Endothelial cell of umbilical vein (primary cell): ENCODE measurements at regions not wholly inside any gene's neighbourhood (a gene's known extent, or its start where the extent isn't known, plus 50 kb on each side); places are given as distances from the start of the nearest gene placed in this dataset.

Experiments
- BruUV-seq: library from RNA; stranded (reverse); fragments of 400-500 nt; replicated peaks from 2 replicates; lab custom pipeline; 2021; lab: Mats Ljungman, UMichigan
- CTCF ChIA-PET: fragments of 300-600, 350-600 bp; sonication (Branson Sonifier 250); formaldehyde crosslinking; loops from one replicate; lab custom pipeline; 2021; ENCODE audit warnings: antibody characterized with exemption, inconsistent platforms; lab: Charles Lee
- POLR2A ChIA-PET: fragments of 300-600, 350-600 bp; sonication (Branson Sonifier 250); formaldehyde crosslinking; loops from one replicate; lab custom pipeline; 2021; ENCODE audit warnings: antibody characterized with exemption, inconsistent platforms; lab: Charles Lee
- DNase-seq: peaks from one replicate; pipeline ENCODE4 v3.0.0-alpha.2; 2011; ENCODE audit warnings: low read depth, low spot score
- FAIRE-seq: peaks from 2 replicates; lab custom pipeline; 2011; peaks lifted over from hg19 to GRCh38; lab: Jason Lieb, UNC
- H2AFZ ChIP-seq: 2 replicates; pipeline ENCODE4 v1.6.0; 2012; ENCODE audit warnings: low read depth, low read length, control low read depth, inconsistent platforms
- H3K27ac ChIP-seq: 2 replicates; pipeline ENCODE4 v1.5.1; 2011; ENCODE audit warnings: low read depth, mild to moderate bottlenecking, control low read depth, low read length, moderate library complexity; ENCODE audit not compliant: insufficient read depth
- H3K27me3 ChIP-seq, 2 experiments: 2 replicates each; pipeline versions ENCODE4 v1.6.0 to v1.6.1; 2011; ENCODE audit warnings: low read length in 2 of 2, mixed read lengths in 1 of 2; ENCODE audit not compliant: control insufficient read depth in 2 of 2, insufficient read depth in 2 of 2
- H3K36me3 ChIP-seq, 2 experiments: 2 replicates in 1 of 2; 3 replicates in 1 of 2; pipeline ENCODE4 v1.5.1; 2011; ENCODE audit warnings: low read length in 2 of 2, mild to moderate bottlenecking in 1 of 2, moderate library complexity in 1 of 2; ENCODE audit not compliant: control insufficient read depth in 2 of 2, insufficient read depth in 2 of 2; ENCODE audit errors: extremely low read depth in 1 of 2
- H3K4me1 ChIP-seq: 3 replicates; pipeline ENCODE4 v1.5.1; 2011; ENCODE audit warnings: mild to moderate bottlenecking, low read length; ENCODE audit not compliant: control insufficient read depth, insufficient read depth; ENCODE audit errors: extremely low read depth
- H3K4me2 ChIP-seq: 2 replicates; pipeline ENCODE4 v1.6.1; 2011; ENCODE audit warnings: low read length, control low read depth, mixed read lengths; ENCODE audit not compliant: insufficient read depth
- H3K4me3 ChIP-seq, 3 experiments: fragments of 200-600 bp in 1 of 3; sonication (generic), shearing (Covaris generic) in 1 of 3; replicated peaks in 1 of 3; 2 replicates each; pipeline ENCODE4 v1.5.1; 2011 to 2016; ENCODE audit warnings: control low read depth in 3 of 3, low read length in 3 of 3, mild to moderate bottlenecking in 2 of 3, inconsistent platforms in 1 of 3, low read depth in 1 of 3, moderate library complexity in 1 of 3; ENCODE audit not compliant: insufficient read depth in 1 of 3
- H3K79me2 ChIP-seq: 2 replicates; pipeline ENCODE4 v1.6.0; 2012; ENCODE audit warnings: low read length, inconsistent platforms; ENCODE audit not compliant: control insufficient read depth, insufficient read depth
- H3K9ac ChIP-seq: replicated peaks from 2 replicates; pipeline ENCODE3; 2011; ENCODE audit warnings: low read length, control low read depth; ENCODE audit not compliant: insufficient read depth; ENCODE audit errors: extremely low read depth
- H3K9me1 ChIP-seq: replicated peaks from 3 replicates; pipeline ENCODE4 v1.6.0; 2011; ENCODE audit warnings: mild to moderate bottlenecking, low read length; ENCODE audit not compliant: control insufficient read depth, insufficient read depth; ENCODE audit errors: extremely low read depth
- H3K9me3 ChIP-seq: replicated peaks from 2 replicates; pipeline ENCODE4 v1.5.1; 2012; ENCODE audit warnings: low read length, inconsistent platforms; ENCODE audit not compliant: control insufficient read depth, insufficient read depth
- H4K20me1 ChIP-seq: replicated peaks from 2 replicates; pipeline ENCODE3; 2011; ENCODE audit warnings: mild to moderate bottlenecking, low read length; ENCODE audit not compliant: control insufficient read depth, insufficient read depth; ENCODE audit errors: extremely low read depth
- CTCF ChIP-seq, 2 donors: IDR thresholded peaks; 1 replicate in 1 of 2; 2 replicates in 1 of 2; pipeline ENCODE4 v1.5.1; 2011; ENCODE audit warnings: low read length in 2 of 2, mild to moderate bottlenecking in 2 of 2, moderate library complexity in 2 of 2, control low read depth in 1 of 2, inconsistent platforms in 1 of 2, low read depth in 1 of 2; ENCODE audit not compliant: insufficient read depth in 1 of 2; ENCODE audit errors: extremely low read depth in 1 of 2
- EZH2 ChIP-seq: IDR thresholded peaks from 2 replicates; pipeline ENCODE4 v1.6.1; 2012; ENCODE audit warnings: borderline replicate concordance, low read depth, mild to moderate bottlenecking, moderate library complexity, low read length, inconsistent platforms; ENCODE audit not compliant: severe bottlenecking
- FOS ChIP-seq: IDR thresholded peaks from 2 replicates; pipeline ENCODE4 v1.6.1; 2011; ENCODE audit warnings: mild to moderate bottlenecking, low read length, moderate library complexity, borderline replicate concordance; ENCODE audit not compliant: insufficient read depth
- GATA2 ChIP-seq: IDR thresholded peaks from 2 replicates; pipeline ENCODE4 v1.7.0; 2011; ENCODE audit warnings: low read depth, mild to moderate bottlenecking, moderate library complexity, mixed read lengths, low read length; ENCODE audit not compliant: insufficient read length, insufficient read depth
- JUN ChIP-seq: IDR thresholded peaks from 2 replicates; pipeline ENCODE4 v1.6.1; 2011; ENCODE audit warnings: borderline replicate concordance, low read depth; ENCODE audit not compliant: insufficient read length, insufficient read depth
- MYC ChIP-seq: IDR thresholded peaks from one replicate; pipeline ENCODE4 v1.6.1; 2011; ENCODE audit warnings: mild to moderate bottlenecking, low read depth, low read length
- POLR2A ChIP-seq: IDR thresholded peaks from 2 replicates; pipeline ENCODE4 v1.6.1; 2012; ENCODE audit warnings: low read depth, mild to moderate bottlenecking, control low read depth, low read length
- POLR2AphosphoS5 ChIP-seq: IDR thresholded peaks from 2 replicates; pipeline ENCODE4 v1.6.1; 2012; ENCODE audit warnings: low read depth, mild to moderate bottlenecking, control low read depth, low read length, moderate library complexity; ENCODE audit not compliant: insufficient read depth
- dilution Hi-C: fragments of 300-500 bp; cut with MboI; formaldehyde crosslinking; loops from one replicate; pipeline ENCODE4 v1.15.0; 2019; ENCODE audit warnings: low sequenced_read_pairs; ENCODE audit not compliant: extremely low pct_ligation_motif_present
- intact Hi-C: fragments of 100-400 bp; cut with micrococcal nuclease; formaldehyde crosslinking; loops from one replicate; pipeline ENCODE4 v1.10.0; 2022
- TF ChIP-seq, protein P1 (sequence below): IDR thresholded peaks from 2 replicates; pipeline ENCODE4 v1.6.1; 2011; ENCODE audit not compliant: insufficient read depth, insufficient read length

- intact Hi-C loops = no loop called here
- Histone ChIP-seq H3K9me1 (no peaks in the 10 kb centered on the region), H3K4me1 (peaks cover 4% of the 10 kb centered on the region), H3K27ac (no peak overlapping the region), H3K27me3 (no peaks in the 10 kb centered on the region), H3K4me3 (no peak overlapping the region), H4K20me1 (no peaks in the 10 kb centered on the region), H3K36me3 (no peaks in the 10 kb centered on the region), H3K9me3 (no peaks in the 10 kb centered on the region), H3K4me2 (no peak overlapping the region), H2AFZ (no peak overlapping the region), H3K79me2 (no peaks in the 10 kb centered on the region), H3K9ac (no peak overlapping the region)
- FAIRE-seq = no peak
- BruUV-seq = no TSS peak
- DNase-seq = no peak
- dilution Hi-C loops = no loop called here
- TF ChIP-seq FOS (no peak), CTCF (IDR thresholded peaks at IDR 0.05; ENCODE audit: extremely low read depth in 1 of 2, insufficient read depth in 1 of 2, low read depth in 1 of 2, low read length in 2 of 2) (no peak), POLR2AphosphoS5 (no peak), JUN (no peak), POLR2A (no peak), GATA2 (no peak), EZH2 (no peak), MYC (no peak)
- TF ChIP-seq, protein P1, sequence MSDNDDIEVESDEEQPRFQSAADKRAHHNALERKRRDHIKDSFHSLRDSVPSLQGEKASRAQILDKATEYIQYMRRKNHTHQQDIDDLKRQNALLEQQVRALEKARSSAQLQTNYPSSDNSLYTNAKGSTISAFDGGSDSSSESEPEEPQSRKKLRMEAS = no peak
- CTCF ChIA-PET = no interaction called here
- POLR2A ChIA-PET = no interaction called here
These were observed 254.5 kb upstream of the DACH1 start for GRCh38 chr13:72121466-72121865.
